Hepatocyte (in vitro differentiated cells): ENCODE measurements at regions not wholly inside any gene's neighbourhood (a gene's known extent, or its start where the extent isn't known, plus 50 kb on each side); places are given as distances from the start of the nearest gene placed in this dataset.

Source experiments
- CTCF ChIP-seq: fragments of 200-600 bp; sonication (generic); IDR thresholded peaks from 2 replicates; pipeline ENCODE4 v1.5.1; 2016; ENCODE audit warnings: antibody characterized with exemption, mild to moderate bottlenecking; ENCODE audit not compliant: poor library complexity
- EZH2 ChIP-seq: fragments of 200-600 bp; sonication (generic); IDR thresholded peaks from 2 replicates; pipeline ENCODE4 v1.6.1; 2016; ENCODE audit warnings: antibody characterized with exemption, mild to moderate bottlenecking, borderline replicate concordance

GRCh38 chr1:88351960-88352359 lies 332.1 kb upstream of the PKN2 start:
- TF ChIP-seq CTCF (no peak), EZH2 (no peak)
